ES-I3 (cell line): ENCODE measurements at regions not wholly inside any gene's neighbourhood (a gene's known extent, or its start where the extent isn't known, plus 50 kb on each side); places are given as distances from the start of the nearest gene placed in this dataset.
"Not testable (repeated sequence)": the region's sequence is repeated elsewhere in the genome, so short reads cannot be mapped to it uniquely, and the experiment has no call there.

Experiments used
- H3K36me3 ChIP-seq: 2 replicates; pipeline ENCODE4 v1.6.1; 2013; ENCODE audit warnings: mild to moderate bottlenecking, low read length, control low read depth, moderate library complexity; ENCODE audit not compliant: insufficient read depth
- H3K4me1 ChIP-seq: 2 replicates; pipeline ENCODE4 v1.6.1; 2013; ENCODE audit warnings: mild to moderate bottlenecking, control low read depth, low read length; ENCODE audit not compliant: insufficient read depth
- H3K9ac ChIP-seq: 2 replicates; pipeline ENCODE4 v1.6.1; 2013; ENCODE audit warnings: low read depth, mild to moderate bottlenecking, low read length, moderate library complexity
- H3K9me3 ChIP-seq: 2 replicates; pipeline ENCODE4 v1.6.1; 2013; ENCODE audit warnings: mild to moderate bottlenecking, low read length, moderate library complexity; ENCODE audit not compliant: control insufficient read depth, insufficient read depth

GRCh38 chr21:35508139-35508888 is 459.2 kb upstream of the RUNX1 start:
- Histone ChIP-seq H3K36me3 (no peaks in the 10 kb centered on the region), H3K4me1 (peaks cover 33% of the 10 kb centered on the region), H3K9me3 (no peaks in the 10 kb centered on the region), H3K9ac (no peak overlapping the region)

DNA sequence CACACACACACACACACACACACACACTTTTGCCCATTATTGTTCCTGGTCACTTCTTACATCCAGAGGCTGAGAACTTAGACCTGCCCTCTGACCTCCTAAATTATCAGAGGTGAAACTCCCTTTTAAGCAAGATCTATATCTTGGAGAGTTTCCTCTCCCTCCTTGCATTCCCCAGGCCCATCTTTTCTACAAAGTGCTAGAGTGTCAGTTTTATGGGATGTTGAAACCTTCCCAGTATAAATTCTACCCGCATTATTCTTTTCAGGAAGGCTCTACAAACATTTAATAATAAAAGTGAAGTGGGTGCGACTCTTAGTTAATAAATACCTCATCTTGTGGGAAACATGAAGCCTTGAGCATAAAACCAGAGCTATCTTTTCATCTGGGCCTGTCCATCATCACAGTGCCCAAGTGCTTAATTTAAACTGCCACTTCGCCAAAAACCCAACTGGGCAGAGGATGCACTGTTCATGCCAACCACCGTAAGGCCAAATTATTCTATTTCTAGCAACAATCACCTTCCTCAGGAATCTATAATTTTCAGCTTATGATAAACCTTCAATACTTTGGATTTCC is 458.2 kb upstream of the RUNX1 start:
- peaks cover 33% of the 10 kb centered on the region for H3K4me1 ChIP-seq
- no peaks in the 10 kb centered on the region for H3K36me3 ChIP-seq
- H3K9ac ChIP-seq, result no peak overlapping the region
- H3K9me3 ChIP-seq, result no peaks in the 10 kb centered on the region

DNA sequence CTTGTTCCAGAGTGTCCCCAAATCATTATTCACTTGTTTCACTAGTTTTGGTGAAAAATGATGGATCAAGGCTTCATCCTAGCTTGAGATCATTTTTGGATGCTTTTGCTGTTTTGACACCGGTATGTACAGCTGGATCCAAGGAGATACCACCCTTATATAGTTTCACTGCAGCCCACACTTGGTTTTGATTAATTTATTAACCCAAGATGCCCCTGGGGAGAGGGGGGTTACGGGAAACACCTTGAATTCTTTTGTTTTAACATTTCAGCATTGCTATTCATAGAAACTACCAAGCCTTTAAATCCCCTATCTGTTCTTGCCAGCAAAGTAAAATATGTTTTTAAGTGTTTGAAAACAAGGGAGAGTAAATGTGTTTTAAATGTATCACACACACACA is 457.7 kb upstream of the RUNX1 start:
- Histone ChIP-seq H3K4me1 (peaks cover 33% of the 10 kb centered on the region), H3K9me3 (no peaks in the 10 kb centered on the region), H3K36me3 (no peaks in the 10 kb centered on the region), H3K9ac (no peak overlapping the region)

- Histone ChIP-seq H3K4me1 (peaks cover 33% of the 10 kb centered on the region), H3K9ac (no peak overlapping the region), H3K36me3 (no peaks in the 10 kb centered on the region), H3K9me3 (no peaks in the 10 kb centered on the region)
Observed at GRCh38 chr21:35506352-35506751, 457.2 kb upstream of the RUNX1 start.

DNA sequence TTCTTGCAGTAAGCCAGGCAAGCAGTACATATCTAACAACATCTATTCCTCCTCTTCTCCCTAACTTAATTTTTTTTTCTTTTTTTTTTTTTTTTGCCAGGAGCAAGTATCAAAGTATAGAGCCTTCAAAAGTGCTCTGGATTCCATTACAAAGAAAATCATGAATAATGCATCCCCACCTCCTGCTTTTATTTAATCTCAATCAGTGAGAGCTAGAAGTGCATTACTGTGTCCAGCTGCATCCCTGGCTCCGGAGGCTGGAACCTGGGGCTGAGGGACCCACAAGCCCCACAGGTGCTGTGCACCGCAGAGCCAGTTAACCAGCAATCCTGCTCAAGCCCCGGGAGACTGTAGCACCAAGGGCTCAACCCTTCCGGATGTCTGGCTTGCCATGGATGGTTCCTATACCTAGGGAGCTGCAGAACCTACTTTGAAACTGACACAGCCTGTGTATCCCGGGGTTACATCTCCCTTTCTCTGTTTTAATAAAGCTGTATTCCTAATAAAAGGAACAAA is 455.9 kb upstream of the RUNX1 start:
- Histone ChIP-seq H3K9me3 (no peaks in the 10 kb centered on the region), H3K9ac (no peak overlapping the region), H3K4me1 (peaks cover 33% of the 10 kb centered on the region), H3K36me3 (no peaks in the 10 kb centered on the region)

GRCh38 chr21:35504277-35504676 is 455.2 kb upstream of the RUNX1 start:
- Histone ChIP-seq H3K36me3 (no peaks in the 10 kb centered on the region), H3K4me1 (peaks cover 33% of the 10 kb centered on the region), H3K9me3 (no peaks in the 10 kb centered on the region), H3K9ac (no peak overlapping the region)

DNA sequence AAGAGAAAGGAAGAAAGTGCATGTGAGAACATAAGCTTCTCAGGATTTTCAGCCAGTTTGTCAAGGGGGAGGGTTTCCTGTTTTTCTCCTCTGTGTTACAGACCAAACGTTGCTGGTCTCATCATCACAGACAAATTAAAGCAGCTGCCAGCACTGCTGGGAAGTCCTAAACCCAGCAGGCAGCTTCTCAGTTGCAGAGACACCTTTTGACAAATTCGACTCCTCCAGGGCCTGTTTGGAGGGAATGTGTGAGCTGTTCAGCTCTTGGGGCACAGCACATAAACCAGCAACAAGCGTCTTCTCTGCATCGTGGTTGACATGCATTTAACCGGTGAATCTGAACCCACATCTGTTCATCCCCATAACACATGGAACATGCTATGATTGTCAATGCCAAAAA is 454.6 kb upstream of the RUNX1 start:
- Histone ChIP-seq H3K9me3 (no peaks in the 10 kb centered on the region), H3K36me3 (no peaks in the 10 kb centered on the region), H3K9ac (no peak overlapping the region), H3K4me1 (peaks cover 33% of the 10 kb centered on the region)

- Histone ChIP-seq H3K36me3 (no peaks in the 10 kb centered on the region), H3K9ac (no peak overlapping the region), H3K9me3 (no peaks in the 10 kb centered on the region), H3K4me1 (peaks cover 33% of the 10 kb centered on the region)
Observed at GRCh38 chr21:35502821-35503220, 453.7 kb upstream of the RUNX1 start.

DNA sequence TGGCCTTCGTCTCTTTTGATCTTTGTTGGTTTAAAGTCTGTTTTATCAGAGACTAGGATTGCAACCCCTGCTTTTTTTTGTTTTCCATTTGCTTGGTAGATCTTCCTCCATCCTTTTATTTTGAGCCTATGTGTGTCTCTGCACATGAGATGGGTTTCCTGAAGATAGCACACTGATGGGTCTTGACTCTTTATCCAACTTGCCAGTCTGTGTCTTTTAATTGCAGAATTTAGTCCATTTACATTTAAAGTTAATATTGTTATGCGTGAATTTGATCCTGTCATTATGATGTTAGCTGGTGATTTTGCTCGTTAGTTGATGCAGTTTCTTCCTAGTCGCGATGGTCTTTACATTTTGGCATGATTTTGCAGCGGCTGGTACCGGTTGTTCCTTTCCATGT is 448.4 kb upstream of the RUNX1 start:
- H3K4me1 ChIP-seq, H3K36me3 ChIP-seq, H3K9me3 ChIP-seq, H3K9ac ChIP-seq: not testable (repeated sequence)

GRCh38 chr21:35491920-35492678 is 443.0 kb upstream of the RUNX1 start:
- no peaks in the 10 kb centered on the region for H3K36me3 ChIP-seq
- H3K9ac ChIP-seq, result no peak overlapping the region
- H3K4me1 ChIP-seq, result no peaks in the 10 kb centered on the region

GRCh38 chr21:35491114-35491513 is 442.0 kb upstream of the RUNX1 start:
- H3K4me1 ChIP-seq, result no peaks in the 10 kb centered on the region
- H3K9me3 ChIP-seq, result no peaks in the 10 kb centered on the region
- no peaks in the 10 kb centered on the region for H3K36me3 ChIP-seq
- no peak overlapping the region for H3K9ac ChIP-seq

More at GRCh38 chr21:35491920-35492678, 443.0 kb upstream of the RUNX1 start:
- H3K9me3 ChIP-seq, result no peaks in the 10 kb centered on the region

DNA sequence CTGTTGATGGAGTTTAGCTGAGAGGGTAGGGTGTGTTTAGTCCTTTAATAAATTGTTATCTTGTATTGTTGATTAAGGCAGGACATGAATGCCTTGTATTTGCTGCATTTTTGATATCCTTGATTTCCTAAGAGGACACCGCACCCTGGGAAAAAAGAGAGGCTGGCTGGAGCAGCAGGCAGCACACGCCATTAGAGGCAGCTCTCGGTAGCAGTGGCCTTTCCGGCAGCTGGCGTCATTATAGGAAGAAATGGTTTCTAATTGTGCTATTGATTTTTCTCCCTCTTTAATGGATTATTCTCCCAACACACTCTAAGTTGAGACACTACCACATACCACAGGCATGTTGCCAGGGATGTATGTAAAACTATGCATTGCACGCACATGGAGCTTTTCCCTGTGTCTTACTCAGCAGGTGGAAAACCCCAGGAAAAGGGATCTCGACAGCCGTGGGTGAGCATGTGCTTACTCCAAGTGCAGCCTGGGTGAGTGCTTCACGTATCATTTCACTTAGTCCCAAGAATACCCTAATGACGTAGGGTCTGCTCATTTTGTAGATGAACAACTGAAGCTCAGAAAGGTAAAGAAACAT is 440.4 kb upstream of the RUNX1 start:
- Histone ChIP-seq H3K9ac (no peak overlapping the region), H3K36me3 (no peaks in the 10 kb centered on the region), H3K9me3 (no peaks in the 10 kb centered on the region), H3K4me1 (no peaks in the 10 kb centered on the region)

DNA sequence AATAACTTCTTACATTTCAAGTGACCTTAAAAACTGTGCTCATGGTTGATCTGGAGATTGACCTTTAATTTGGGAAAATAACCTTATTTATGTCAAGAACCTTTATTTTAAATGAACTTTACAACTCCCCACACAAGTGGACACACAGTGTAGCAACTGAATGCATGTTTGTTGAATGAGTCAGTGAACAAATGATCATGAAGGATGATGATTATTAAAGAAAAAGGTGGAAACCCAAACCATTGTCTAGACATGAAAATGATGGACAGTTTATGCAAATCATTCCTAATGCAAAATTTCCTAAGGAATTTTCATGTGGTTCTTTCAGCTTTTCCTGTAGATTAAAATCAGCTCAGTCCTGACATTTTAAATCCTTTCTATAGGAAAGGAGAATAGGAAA is 439.8 kb upstream of the RUNX1 start:
- H3K9ac ChIP-seq, result no peak overlapping the region
- no peaks in the 10 kb centered on the region for H3K9me3 ChIP-seq
- no peaks in the 10 kb centered on the region for H3K4me1 ChIP-seq
- no peaks in the 10 kb centered on the region for H3K36me3 ChIP-seq

GRCh38 chr21:35485364-35485763 is 436.3 kb upstream of the RUNX1 start:
- no peak overlapping the region for H3K9ac ChIP-seq
- H3K4me1 ChIP-seq, result no peaks in the 10 kb centered on the region
- H3K36me3 ChIP-seq, result no peaks in the 10 kb centered on the region
- no peaks in the 10 kb centered on the region for H3K9me3 ChIP-seq
